ENCODE measurements at regions not wholly inside any gene's neighbourhood (a gene's known extent, or its start where the extent isn't known, plus 50 kb on each side); places are given as distances from the start of the nearest gene placed in this dataset.

GRCh38 chr18:6489977-6490376 lies 75.3 kb upstream of the L3MBTL4 start (continued):
- no peak for TF ChIP-seq MXD4 (CRISPR knock-in tag; IDR thresholded peaks at IDR 0.05; ENCODE audit: borderline replicate concordance)
- TF ChIP-seq, protein P1, sequence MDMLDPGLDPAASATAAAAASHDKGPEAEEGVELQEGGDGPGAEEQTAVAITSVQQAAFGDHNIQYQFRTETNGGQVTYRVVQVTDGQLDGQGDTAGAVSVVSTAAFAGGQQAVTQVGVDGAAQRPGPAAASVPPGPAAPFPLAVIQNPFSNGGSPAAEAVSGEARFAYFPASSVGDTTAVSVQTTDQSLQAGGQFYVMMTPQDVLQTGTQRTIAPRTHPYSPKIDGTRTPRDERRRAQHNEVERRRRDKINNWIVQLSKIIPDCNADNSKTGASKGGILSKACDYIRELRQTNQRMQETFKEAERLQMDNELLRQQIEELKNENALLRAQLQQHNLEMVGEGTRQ (CRISPR knock-in tag; IDR thresholded peaks at IDR 0.05) = no peak
- TF ChIP-seq NFE2L1 (CRISPR knock-in tag; IDR thresholded peaks at IDR 0.05) = no peak
- TF ChIP-seq, protein P2, sequence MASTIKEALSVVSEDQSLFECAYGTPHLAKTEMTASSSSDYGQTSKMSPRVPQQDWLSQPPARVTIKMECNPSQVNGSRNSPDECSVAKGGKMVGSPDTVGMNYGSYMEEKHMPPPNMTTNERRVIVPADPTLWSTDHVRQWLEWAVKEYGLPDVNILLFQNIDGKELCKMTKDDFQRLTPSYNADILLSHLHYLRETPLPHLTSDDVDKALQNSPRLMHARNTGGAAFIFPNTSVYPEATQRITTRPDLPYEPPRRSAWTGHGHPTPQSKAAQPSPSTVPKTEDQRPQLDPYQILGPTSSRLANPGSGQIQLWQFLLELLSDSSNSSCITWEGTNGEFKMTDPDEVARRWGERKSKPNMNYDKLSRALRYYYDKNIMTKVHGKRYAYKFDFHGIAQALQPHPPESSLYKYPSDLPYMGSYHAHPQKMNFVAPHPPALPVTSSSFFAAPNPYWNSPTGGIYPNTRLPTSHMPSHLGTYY (CRISPR knock-in tag; IDR thresholded peaks at IDR 0.05) = no peak

DNA sequence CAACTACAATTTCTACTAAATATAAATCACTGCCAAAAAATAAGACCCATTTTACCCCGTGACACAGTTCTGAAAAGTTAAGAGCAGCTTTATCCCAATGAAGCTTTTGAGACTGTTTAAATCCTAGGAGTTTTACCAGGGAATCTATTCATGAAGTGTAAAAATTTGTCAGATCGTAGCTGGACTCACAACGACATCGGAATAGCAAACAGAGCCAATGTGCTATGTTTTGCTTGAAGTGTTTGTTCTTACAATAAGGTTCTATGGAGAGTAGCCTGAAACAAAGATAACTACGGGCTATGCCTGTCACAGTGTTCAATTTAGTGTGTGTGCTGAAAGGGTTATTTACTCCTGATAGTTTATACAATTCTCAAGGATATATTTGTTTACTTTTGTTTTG lies 78.5 kb upstream of the L3MBTL4 start:
- no peak overlapping the region for H3K27ac Mint-ChIP-seq
- no peak overlapping the region for H3K4me3 Mint-ChIP-seq
- POLR2A ChIA-PET = no interaction called here
- no peaks in the 10 kb centered on the region for H3K9me3 Mint-ChIP-seq
- CTCF ChIA-PET = no interaction called here
- H3K4me1 Mint-ChIP-seq = peaks cover 15% of the 10 kb centered on the region
- TF ChIP-seq PRRX2 (CRISPR knock-in tag; IDR thresholded peaks at IDR 0.05) (no peak), E2F4 (CRISPR knock-in tag; IDR thresholded peaks at IDR 0.05; ENCODE audit: borderline replicate concordance, low read depth) (no peak), ZNF416 (CRISPR knock-in tag; IDR thresholded peaks at IDR 0.05) (no peak), FOXP4 (CRISPR knock-in tag; IDR thresholded peaks at IDR 0.05) (no peak), ZNF396 (CRISPR knock-in tag; IDR thresholded peaks at IDR 0.05; ENCODE audit: borderline replicate concordance) (no peak), NFATC4 (CRISPR knock-in tag; IDR thresholded peaks at IDR 0.05) (no peak), SMAD4 (CRISPR knock-in tag; IDR thresholded peaks at IDR 0.05) (no peak)
- TF ChIP-seq, protein P3, sequence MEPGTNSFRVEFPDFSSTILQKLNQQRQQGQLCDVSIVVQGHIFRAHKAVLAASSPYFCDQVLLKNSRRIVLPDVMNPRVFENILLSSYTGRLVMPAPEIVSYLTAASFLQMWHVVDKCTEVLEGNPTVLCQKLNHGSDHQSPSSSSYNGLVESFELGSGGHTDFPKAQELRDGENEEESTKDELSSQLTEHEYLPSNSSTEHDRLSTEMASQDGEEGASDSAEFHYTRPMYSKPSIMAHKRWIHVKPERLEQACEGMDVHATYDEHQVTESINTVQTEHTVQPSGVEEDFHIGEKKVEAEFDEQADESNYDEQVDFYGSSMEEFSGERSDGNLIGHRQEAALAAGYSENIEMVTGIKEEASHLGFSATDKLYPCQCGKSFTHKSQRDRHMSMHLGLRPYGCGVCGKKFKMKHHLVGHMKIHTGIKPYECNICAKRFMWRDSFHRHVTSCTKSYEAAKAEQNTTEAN (CRISPR knock-in tag; IDR thresholded peaks at IDR 0.05) = no peak
- DNase-seq (ENCODE audit: low spot score) (no peak), ATAC-seq (no peak)
- H3K27me3 Mint-ChIP-seq (ENCODE audit: low read depth) = no peaks in the 10 kb centered on the region
- H3K36me3 Mint-ChIP-seq = no peaks in the 10 kb centered on the region

GRCh38 chr18:6495536-6495935 lies 80.8 kb upstream of the L3MBTL4 start:
- ChIA-PET POLR2A (no interaction called here), CTCF (no interaction called here)
- ATAC-seq (no peak), DNase-seq (ENCODE audit: low spot score) (no peak)
- Mint-ChIP-seq H3K4me3 (no peak overlapping the region), H3K27me3 (ENCODE audit: low read depth) (no peaks in the 10 kb centered on the region), H3K27ac (no peak overlapping the region), H3K36me3 (no peaks in the 10 kb centered on the region), H3K9me3 (no peaks in the 10 kb centered on the region), H3K4me1 (no peaks in the 10 kb centered on the region)
- TF ChIP-seq, protein P4, sequence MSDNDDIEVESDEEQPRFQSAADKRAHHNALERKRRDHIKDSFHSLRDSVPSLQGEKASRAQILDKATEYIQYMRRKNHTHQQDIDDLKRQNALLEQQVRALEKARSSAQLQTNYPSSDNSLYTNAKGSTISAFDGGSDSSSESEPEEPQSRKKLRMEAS (CRISPR knock-in tag; IDR thresholded peaks at IDR 0.05) = no peak
- TF ChIP-seq E2F1 (CRISPR knock-in tag; IDR thresholded peaks at IDR 0.05) (no peak), E2F4 (CRISPR knock-in tag; IDR thresholded peaks at IDR 0.05; ENCODE audit: borderline replicate concordance, low read depth) (no peak), ZNF281 (CRISPR knock-in tag; IDR thresholded peaks at IDR 0.05) (no peak), SMAD3 (CRISPR knock-in tag; IDR thresholded peaks at IDR 0.05; ENCODE audit: borderline replicate concordance) (no peak), TEAD4 (CRISPR knock-in tag; IDR thresholded peaks at IDR 0.05) (no peak)
